IgD-negative memory B cell (primary cell): ENCODE measurements at regions not wholly inside any gene's neighbourhood (a gene's known extent, or its start where the extent isn't known, plus 50 kb on each side); places are given as distances from the start of the nearest gene placed in this dataset.
"Not testable (repeated sequence)": the region's sequence is repeated elsewhere in the genome, so short reads cannot be mapped to it uniquely, and the experiment has no call there.

Source experiments
- H3K27ac Mint-ChIP-seq, 3 donors: one replicate each; pipeline ENCODE4 v1.8.0; 2020 to 2022; ENCODE audit warnings: mild to moderate bottlenecking in 3 of 3, mixed read lengths in 3 of 3, moderate library complexity in 1 of 3
- H3K27me3 Mint-ChIP-seq: one replicate; pipeline ENCODE4 v1.8.0; 2021; ENCODE audit warnings: mixed read lengths
- H3K36me3 Mint-ChIP-seq: one replicate; pipeline ENCODE4 v1.8.0; 2020; ENCODE audit warnings: mild to moderate bottlenecking, mixed read lengths
- H3K4me1 Mint-ChIP-seq, 3 donors: one replicate each; pipeline ENCODE4 v1.8.0; 2020 to 2022; ENCODE audit warnings: mixed read lengths in 3 of 3, mild to moderate bottlenecking in 1 of 3
- H3K4me3 Mint-ChIP-seq, 4 donors: one replicate each; pipeline ENCODE4 v1.8.0; 2020 to 2022; ENCODE audit warnings: mild to moderate bottlenecking in 4 of 4, mixed read lengths in 4 of 4, moderate library complexity in 3 of 4
- H3K9me3 Mint-ChIP-seq, 3 donors: one replicate each; pipeline ENCODE4 v1.8.0; 2020 to 2021; ENCODE audit warnings: mixed read lengths in 3 of 3, mild to moderate bottlenecking in 1 of 3

DNA sequence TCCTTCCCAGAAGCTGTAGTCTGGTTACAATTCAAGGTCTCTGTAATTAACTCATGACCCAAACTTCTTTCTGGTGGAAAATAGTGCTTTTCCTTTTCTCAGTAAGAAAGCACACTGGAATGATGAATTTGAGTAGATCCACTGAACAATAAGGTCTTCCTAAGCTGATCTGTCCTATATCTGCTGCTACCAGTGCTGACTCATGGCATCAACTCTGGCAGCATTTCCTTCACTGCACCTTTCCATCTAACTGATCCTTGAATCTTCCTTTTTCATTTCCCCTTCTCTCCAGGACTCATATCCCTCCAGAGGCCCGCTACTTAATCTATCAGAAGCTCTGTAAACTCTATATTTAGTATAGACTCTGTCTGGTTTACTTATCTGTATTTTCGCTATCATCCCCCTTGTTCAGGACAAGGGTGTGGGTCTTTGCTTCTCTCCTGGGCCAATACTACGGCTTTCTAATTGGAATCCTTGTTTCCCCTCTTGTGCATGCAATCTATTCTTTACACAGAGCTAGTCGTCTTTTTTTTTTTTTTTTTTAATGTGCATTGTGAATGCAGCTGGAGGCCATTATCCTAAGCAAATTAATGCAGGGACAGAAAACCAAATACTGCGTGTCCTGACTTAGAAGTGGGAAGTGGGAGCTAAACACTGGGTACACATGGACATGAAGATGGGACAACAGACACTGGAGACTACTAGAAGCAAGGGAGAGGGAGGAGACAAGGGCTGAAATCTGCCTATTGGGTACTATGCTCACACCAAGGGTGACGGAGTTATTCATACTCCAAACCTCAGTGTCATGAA is 192.2 kb upstream of the RPS23 start:
- Mint-ChIP-seq H3K27me3 (no peaks in the 10 kb centered on the region), H3K9me3 (peaks cover 0 to 2% (median 0%) of the 10 kb centered on the region in 3 donors), H3K4me1 (no peaks in the 10 kb centered on the region), H3K36me3 (no peaks in the 10 kb centered on the region), H3K27ac (peak overlapping the region in 1 of 3 donors; percentile 40), H3K4me3 (no peak overlapping the region)

DNA sequence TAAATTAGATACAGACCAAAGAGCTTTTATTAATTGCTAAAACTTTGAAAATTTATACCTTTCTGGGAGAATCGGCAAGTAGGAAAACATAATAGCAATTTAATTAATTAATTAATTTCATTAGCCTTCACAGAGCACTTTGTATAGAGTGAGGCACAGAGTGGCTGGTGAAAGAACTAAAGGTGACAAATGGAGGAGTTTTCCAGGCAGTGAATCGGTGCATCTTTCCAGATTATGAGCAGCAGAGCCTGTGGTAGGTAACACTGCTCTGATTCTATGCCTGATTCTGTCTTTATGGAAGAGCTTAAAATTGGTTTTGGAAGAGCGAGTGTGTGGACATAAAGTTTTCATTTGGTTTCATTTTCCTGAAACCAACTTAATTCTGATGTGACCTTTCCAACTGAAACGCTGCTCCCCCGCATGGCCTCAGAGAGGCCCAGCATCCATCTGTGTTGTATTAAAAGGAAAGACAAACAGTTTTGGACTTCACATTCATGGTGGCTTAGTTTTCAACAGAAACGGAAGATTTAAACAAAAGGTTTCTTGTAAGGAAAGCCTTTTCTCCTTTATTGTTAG is 188.9 kb upstream of the RPS23 start:
- Mint-ChIP-seq H3K4me1 (no peaks in the 10 kb centered on the region), H3K4me3 (no peak overlapping the region), H3K27me3 (no peaks in the 10 kb centered on the region), H3K27ac (no peak overlapping the region), H3K36me3 (no peaks in the 10 kb centered on the region), H3K9me3 (peaks cover 4 to 5% (median 4%) of the 10 kb centered on the region in 3 donors)

DNA sequence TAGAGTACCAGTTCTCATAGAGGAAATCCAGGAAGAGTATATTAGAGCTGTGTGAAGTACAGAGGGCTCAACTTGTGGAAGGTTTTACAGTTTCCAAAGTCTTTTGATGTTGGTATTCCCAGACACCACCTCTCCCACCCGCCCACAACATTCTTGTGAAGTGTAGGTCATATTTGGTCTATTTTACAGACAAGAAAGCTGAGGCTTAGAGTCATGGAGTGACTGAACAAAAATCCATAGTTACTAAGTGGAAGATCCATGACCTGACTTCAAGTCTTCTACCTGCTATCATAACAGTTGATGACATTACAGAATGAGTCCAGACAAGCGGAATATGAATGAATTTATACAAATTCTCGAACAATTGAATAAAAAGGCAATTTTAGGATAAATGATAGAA is 187.1 kb upstream of the RPS23 start:
- H3K4me1 Mint-ChIP-seq, result no peaks in the 10 kb centered on the region
- H3K4me3 Mint-ChIP-seq, result no peak overlapping the region

DNA sequence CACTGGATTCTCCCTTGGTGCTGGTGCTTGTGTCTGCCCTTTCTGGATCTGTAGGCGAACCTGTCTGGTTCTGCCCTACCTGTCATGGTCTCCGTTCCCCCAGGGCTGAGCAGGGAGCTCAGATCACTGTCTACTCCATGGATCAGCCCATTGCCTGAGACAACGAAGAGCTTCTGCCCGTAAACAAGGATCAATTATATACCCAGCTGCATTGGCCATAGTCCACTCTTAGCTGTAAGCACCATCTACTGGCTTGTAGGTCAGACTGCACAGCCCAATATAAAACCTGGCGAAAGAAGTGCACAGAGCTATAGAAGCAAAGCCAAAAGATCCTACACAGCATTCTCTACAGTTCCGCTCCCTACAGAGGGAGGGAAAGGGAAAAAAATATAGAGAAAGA is 181.5 kb upstream of the RPS23 start:
- Mint-ChIP-seq H3K4me3 (no peak overlapping the region), H3K36me3 (no peaks in the 10 kb centered on the region), H3K27ac (no peak overlapping the region), H3K4me1 (no peaks in the 10 kb centered on the region), H3K9me3 (peaks cover 3 to 12% (median 11%) of the 10 kb centered on the region in 3 donors), H3K27me3 (no peaks in the 10 kb centered on the region)

More for the DNA sequence above, 187.1 kb upstream of the RPS23 start:
- Mint-ChIP-seq H3K36me3 (no peaks in the 10 kb centered on the region), H3K9me3 (peaks cover 3 to 8% (median 4%) of the 10 kb centered on the region in 3 donors), H3K27me3 (no peaks in the 10 kb centered on the region), H3K27ac (no peak overlapping the region)

DNA sequence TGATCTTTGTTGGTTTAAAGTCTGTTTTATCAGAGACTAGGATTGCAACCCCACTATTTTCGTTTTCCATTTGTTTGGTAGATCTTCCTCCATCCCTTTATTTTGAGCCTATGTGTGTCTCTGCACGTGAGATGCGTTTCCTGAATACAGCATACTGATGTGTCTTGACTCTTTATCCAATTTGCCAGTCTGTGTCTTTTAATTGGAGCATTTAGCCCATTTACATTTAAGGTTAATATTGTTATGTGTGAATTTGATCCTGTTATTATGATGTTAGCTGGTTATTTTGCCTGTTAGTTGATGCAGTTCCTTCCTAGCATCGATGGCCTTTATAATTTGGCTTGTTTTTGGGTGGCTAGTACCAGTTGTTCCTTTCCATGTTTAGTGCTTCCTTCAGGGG is 177.2 kb upstream of the RPS23 start:
- H3K4me3 Mint-ChIP-seq, H3K4me1 Mint-ChIP-seq, H3K27me3 Mint-ChIP-seq, H3K9me3 Mint-ChIP-seq, H3K36me3 Mint-ChIP-seq, H3K27ac Mint-ChIP-seq: not testable (repeated sequence)

DNA sequence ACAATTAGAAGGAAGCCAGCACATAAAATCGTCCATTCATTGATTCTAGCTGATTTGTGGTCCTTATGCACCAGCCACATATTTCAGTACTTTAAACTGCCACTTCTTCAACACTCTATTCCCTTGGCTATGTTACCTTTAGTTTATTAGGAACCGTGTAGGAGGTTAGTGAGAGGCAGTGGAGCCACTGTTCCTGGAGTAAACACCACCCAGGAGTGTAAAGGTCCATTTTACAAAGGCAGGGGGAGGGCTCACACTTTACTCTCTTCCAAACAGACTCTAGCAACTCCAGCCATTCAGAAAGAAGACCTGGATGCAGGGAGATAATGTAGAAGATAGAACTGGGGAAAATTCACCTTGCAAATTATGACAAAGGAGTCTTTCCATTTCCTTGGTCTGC is 170.2 kb upstream of the RPS23 start:
- Mint-ChIP-seq H3K4me3 (no peak overlapping the region), H3K27ac (no peak overlapping the region), H3K27me3 (no peaks in the 10 kb centered on the region), H3K4me1 (no peaks in the 10 kb centered on the region), H3K9me3 (peaks cover 0 to 2% (median 0%) of the 10 kb centered on the region in 3 donors), H3K36me3 (no peaks in the 10 kb centered on the region)

DNA sequence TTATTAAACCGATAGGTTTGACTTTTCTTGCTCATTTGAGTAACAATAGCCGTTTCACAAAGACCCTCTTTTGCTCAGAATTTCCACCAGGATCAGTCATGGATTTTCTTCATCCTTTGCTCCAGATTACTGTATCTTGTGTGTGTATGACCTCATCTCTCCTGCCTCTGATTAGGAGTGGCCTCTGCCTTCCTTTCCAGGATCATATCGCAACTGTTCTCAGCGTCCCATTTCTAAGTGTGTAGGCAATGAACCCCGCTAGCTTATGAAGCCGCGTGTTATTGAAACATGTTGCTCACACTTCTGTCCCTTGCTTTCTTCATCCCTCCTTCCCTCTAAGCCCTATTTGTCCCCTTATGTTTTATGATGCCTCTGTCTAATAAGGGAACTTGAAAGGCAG is 169.8 kb upstream of the RPS23 start:
- Mint-ChIP-seq H3K4me1 (no peaks in the 10 kb centered on the region), H3K36me3 (no peaks in the 10 kb centered on the region), H3K27me3 (no peaks in the 10 kb centered on the region), H3K9me3 (peaks cover 0 to 2% (median 0%) of the 10 kb centered on the region in 3 donors), H3K27ac (no peak overlapping the region), H3K4me3 (no peak overlapping the region)

DNA sequence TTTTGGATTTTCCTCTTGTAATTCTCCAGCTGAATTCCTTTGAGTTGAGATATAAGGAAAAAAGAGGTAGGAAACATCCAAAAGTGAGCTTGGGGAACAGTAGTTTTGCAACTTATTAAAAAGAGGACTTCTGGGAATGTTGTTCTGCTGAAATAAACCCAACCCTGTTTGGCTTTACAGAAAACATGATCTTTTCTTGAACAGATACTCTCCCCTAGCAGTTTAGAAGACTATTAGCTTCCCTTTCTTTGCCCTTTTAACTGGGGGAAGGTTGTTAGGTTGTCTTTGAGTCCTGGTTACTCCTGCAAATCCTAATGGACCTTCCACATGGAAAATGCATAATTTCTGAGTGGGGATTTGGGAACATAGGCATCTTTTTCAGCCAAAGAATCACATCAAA is 168.7 kb upstream of the RPS23 start:
- H3K36me3 Mint-ChIP-seq, result no peaks in the 10 kb centered on the region
- no peak overlapping the region for H3K4me3 Mint-ChIP-seq
- H3K27ac Mint-ChIP-seq, result no peak overlapping the region
- no peaks in the 10 kb centered on the region for H3K27me3 Mint-ChIP-seq
- no peaks in the 10 kb centered on the region for H3K4me1 Mint-ChIP-seq
- no peaks in the 10 kb centered on the region for H3K9me3 Mint-ChIP-seq

DNA sequence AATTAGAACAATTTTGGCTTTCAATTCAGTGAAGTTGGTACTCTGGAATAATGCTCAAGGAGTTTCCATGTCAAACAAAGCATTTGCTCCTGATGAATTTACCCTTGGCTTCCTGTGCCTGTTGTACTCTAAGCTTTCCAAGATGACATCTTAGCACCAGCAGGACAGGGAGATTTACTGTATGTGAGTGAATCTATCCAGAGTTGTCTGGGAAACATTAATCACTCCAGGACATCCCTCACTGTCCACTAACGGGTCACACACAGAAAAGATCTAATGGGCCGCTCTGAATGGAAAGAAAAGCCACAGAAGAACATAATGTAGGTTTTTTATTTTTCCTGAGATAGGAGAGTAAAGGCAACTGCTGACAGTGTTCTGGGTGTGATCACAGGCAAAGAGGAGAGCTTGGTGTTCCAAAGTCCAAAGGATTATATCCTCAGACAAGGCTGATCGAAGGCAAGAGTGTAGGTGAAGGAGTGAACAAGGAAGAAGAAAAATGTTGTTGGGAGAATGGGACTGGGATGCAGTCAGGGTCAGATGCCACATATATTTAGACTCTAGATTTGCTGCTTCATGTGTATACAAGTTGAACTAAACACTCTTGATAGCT is 167.7 kb upstream of the RPS23 start:
- no peak overlapping the region for H3K27ac Mint-ChIP-seq
- no peaks in the 10 kb centered on the region for H3K27me3 Mint-ChIP-seq
- no peaks in the 10 kb centered on the region for H3K4me1 Mint-ChIP-seq
- no peak overlapping the region for H3K4me3 Mint-ChIP-seq
- no peaks in the 10 kb centered on the region for H3K36me3 Mint-ChIP-seq
- no peaks in the 10 kb centered on the region for H3K9me3 Mint-ChIP-seq

DNA sequence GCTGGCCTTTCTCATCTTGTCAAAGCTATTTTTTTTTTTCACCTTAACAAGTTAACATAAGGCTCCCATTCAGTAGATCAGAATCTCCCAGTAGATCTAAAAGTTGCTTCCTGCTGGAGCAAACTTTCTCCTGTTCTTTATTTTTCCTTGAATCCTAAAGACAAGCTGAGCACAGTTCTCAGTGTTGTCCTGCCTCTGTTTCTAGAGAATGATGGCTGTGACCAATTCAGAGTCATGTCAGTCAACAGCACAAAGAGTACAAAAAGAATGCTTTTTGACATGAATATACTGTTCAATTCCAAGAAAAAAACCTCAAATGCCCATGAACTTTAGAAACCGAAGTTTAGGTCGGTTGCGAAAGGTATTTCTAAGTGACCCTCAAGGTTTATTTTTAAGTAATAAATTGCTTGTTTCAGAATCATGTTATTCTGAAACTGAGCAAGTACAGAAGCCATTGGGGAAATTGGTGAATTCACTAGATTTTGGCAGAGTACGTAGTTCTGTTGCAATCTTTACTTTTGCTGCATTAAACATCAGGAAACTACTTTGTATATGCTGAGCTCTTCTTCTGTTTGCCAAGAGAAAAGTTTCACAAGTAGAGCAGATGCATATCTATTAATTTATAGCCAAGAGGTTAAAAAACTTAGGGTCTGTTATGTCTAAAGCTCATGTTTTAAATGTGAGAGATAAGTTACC is 161.7 kb upstream of the RPS23 start:
- H3K27me3 Mint-ChIP-seq, result no peaks in the 10 kb centered on the region
- no peak overlapping the region for H3K4me3 Mint-ChIP-seq
- no peaks in the 10 kb centered on the region for H3K36me3 Mint-ChIP-seq
- no peak overlapping the region for H3K27ac Mint-ChIP-seq
- H3K9me3 Mint-ChIP-seq, result peaks cover 0 to 3% (median 0%) of the 10 kb centered on the region in 3 donors
- no peaks in the 10 kb centered on the region for H3K4me1 Mint-ChIP-seq

DNA sequence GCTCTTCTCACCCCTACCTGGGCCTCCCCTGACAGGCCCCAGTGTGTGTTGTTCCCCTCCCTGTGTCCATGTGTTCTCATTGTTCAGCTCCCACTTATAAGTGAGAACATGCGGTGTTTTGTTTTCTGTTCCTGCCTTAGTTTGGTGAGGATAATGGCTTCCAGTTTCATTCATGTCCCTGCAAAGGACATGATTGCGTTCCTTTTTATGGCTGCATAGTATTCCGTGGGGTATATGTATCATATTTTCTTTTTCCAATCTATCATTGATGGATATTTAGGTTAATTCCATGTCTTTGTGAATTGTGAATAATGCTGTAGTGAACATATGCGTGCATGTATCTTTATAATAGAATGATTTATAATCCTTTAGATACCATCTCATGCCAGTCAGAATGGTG is 159.4 kb upstream of the RPS23 start:
- H3K4me3 Mint-ChIP-seq, H3K9me3 Mint-ChIP-seq, H3K27me3 Mint-ChIP-seq, H3K36me3 Mint-ChIP-seq, H3K27ac Mint-ChIP-seq, H3K4me1 Mint-ChIP-seq: not testable (repeated sequence)

DNA sequence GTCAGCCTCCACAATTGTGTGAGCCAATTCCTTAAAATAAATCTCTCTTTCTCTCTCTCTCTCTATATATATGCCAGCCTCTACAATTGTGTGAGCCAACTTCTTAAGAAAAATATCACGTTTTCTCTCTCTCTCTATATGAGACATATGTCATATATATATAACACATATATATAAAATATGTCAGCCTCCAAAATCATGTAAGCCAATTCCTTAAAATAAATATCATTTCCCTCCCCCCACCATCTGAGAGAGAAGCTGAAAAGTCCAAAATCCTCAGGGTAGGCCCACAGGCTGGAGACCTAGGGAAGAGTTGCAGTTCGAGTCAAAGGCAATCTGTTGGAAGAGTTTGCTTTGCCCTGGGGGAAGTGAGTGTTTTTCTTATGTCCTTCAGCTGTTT is 158.1 kb upstream of the RPS23 start:
- H3K4me1 Mint-ChIP-seq, result no peaks in the 10 kb centered on the region
- no peak overlapping the region for H3K4me3 Mint-ChIP-seq
- no peak overlapping the region for H3K27ac Mint-ChIP-seq
- H3K36me3 Mint-ChIP-seq, result no peaks in the 10 kb centered on the region
- H3K9me3 Mint-ChIP-seq, result peaks cover 0 to 3% (median 0%) of the 10 kb centered on the region in 3 donors
- H3K27me3 Mint-ChIP-seq, result no peaks in the 10 kb centered on the region

DNA sequence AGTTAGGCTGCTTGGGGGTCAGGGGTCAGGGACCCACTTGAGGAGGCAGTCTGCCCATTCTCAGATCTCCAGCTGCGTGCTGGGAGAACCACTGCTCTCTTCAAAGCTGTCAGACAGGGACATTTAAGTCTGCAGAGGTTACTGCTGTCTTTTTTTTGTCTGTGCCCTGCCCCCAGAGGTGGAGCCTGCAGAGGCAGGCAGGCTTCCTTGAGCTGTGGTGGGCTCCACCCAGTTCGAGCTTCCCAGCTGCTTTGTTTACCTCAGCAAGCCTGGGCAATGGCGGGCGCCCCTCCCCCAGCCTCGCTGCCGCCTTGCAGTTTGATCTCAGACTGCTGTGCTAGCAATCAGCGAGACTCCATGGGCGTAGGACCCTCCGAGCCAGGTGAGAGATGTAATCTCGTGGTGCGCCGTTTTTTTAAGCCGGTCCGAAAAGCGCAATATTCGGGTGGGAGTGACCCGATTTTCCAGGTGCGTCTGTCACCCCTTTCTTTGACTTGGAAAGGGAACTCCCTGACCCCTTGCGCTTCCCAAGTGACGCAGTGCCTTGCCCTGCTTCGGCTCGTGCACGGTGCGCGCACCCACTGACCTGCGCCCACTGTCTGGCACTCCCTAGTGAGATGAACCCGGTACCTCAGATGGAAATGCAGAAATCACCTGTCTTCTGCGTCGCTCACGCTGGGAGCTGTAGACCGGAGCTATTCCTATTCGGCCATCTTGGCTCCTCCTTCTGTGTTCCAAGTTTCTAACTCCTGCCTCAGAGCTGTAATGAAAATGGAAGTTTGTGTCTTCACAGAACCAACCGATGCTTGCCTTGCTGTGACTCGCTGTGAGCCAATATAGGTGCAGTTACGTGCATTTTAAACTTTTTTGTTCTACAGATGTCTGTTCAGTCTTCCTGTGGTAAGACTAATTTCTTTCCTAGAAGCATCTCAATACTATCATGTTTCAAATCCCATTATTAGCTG is 156.8 kb upstream of the RPS23 start:
- not testable (repeated sequence) for H3K4me1 Mint-ChIP-seq, H3K4me3 Mint-ChIP-seq, H3K27ac Mint-ChIP-seq, H3K27me3 Mint-ChIP-seq, H3K36me3 Mint-ChIP-seq, H3K9me3 Mint-ChIP-seq

DNA sequence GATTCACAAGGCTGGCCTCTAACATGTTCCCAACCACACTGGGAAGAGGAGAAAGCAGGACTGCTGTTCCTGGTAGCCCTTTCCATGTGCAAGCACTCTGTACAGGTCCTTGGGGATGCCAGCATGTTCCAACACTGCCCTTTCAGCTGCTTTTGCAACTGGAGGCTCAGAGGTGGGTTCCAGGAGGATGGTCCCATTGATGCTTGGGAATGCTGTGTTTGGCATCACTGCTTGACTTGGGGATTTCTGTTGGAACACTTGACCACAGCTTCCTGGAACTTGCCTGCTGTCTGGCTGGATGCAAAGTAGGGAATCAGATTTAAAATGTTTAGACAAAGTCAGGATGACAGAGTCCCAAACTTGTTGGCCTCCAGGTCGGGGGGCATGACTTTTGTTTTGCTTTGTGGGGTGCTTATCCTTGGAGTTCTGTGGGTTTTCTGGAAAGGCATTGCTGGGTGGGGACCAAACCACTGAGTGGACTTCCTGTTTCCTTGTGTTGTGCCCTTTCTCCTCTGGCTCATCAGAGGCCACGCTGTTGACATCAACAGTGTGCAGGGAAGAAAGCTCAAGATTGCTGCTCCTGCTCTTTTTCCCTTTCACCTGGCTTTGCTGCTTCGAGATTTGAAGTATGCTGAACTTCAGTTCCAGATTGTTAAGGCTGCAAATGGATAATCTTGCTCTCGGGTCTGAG is 148.5 kb upstream of the RPS23 start:
- Mint-ChIP-seq H3K27me3 (no peaks in the 10 kb centered on the region), H3K27ac (no peak overlapping the region), H3K4me1 (no peaks in the 10 kb centered on the region), H3K4me3 (no peak overlapping the region), H3K9me3 (peaks cover 0 to 1% (median 0%) of the 10 kb centered on the region in 3 donors), H3K36me3 (no peaks in the 10 kb centered on the region)
